Heart left ventricle (tissue), 16 donors: ENCODE measurements at regions not wholly inside any gene's neighbourhood (a gene's known extent, or its start where the extent isn't known, plus 50 kb on each side); places are given as distances from the start of the nearest gene placed in this dataset.

Source experiments
- ATAC-seq, 4 donors: fragments of 200-7000 bp; cut with Tn5 transposase; one replicate each; pipeline ENCODE4 v1.9.1; 2020 to 2022; ENCODE audit warnings: moderate library complexity in 4 of 4, mild to moderate bottlenecking in 3 of 4, moderate number of reproducible peaks in 1 of 4
- DNase-seq, 5 donors: peaks; one replicate each; pipeline ENCODE4 v3.0.0-alpha.2; 2020
- H3K27ac ChIP-seq, 12 donors: fragments of 200-600 bp; sonication (generic) in 4 of 12; one replicate each; pipeline versions ENCODE4 v1.5.0 to v1.8.0; 2016 to 2022; ENCODE audit warnings: mild to moderate bottlenecking in 2 of 12
- H3K27me3 ChIP-seq, 9 donors: fragments of 200-600 bp; sonication (generic) in 2 of 9; one replicate each; pipeline versions ENCODE4 v1.5.1 to v1.8.0; 2016 to 2022; ENCODE audit warnings: mild to moderate bottlenecking in 3 of 9
- H3K36me3 ChIP-seq, 9 donors: fragments of 200-600 bp; sonication (generic) in 2 of 9; one replicate each; pipeline versions ENCODE4 v1.5.0 to v1.8.0; 2018 to 2022; ENCODE audit warnings: mild to moderate bottlenecking in 2 of 9
- H3K4me1 ChIP-seq, 12 donors: fragments of 200-600 bp; sonication (generic) in 4 of 12; one replicate each; pipeline versions ENCODE4 v1.5.0 to v1.8.0; 2016 to 2022; ENCODE audit warnings: mild to moderate bottlenecking in 3 of 12
- H3K4me3 ChIP-seq, 12 donors: fragments of 200-600 bp; sonication (generic) in 4 of 12; one replicate each; pipeline versions ENCODE4 v1.5.0 to v1.8.0; 2017 to 2022; ENCODE audit warnings: mild to moderate bottlenecking in 9 of 12, moderate library complexity in 4 of 12
- H3K9me3 ChIP-seq, 12 donors: fragments of 200-600 bp; sonication (generic) in 4 of 12; one replicate each; pipeline versions ENCODE4 v1.5.0 to v1.8.0; 2016 to 2022; ENCODE audit warnings: mild to moderate bottlenecking in 1 of 12
- POLR2A ChIP-seq, 2 donors: fragments of 450-650 bp; IDR thresholded peaks; one replicate each; pipeline ENCODE4 v1.6.1; 2017; ENCODE audit warnings: antibody characterized with exemption in 2 of 2, mild to moderate bottlenecking in 2 of 2, moderate library complexity in 2 of 2
- WGBS, 4 donors: extraction: QIAGEN DNeasy Blood & Tissue Kit in 2 of 4; methylation state at CpG; one replicate each; pipeline versions ENCODE4 v1.1.5 to v1.1.7; 2013 to 2018; 5-methylcytosine and 5-hydroxymethylcytosine counted together
- intact Hi-C, 10 donors: fragments of 100-400 bp; cut with DNase I; formaldehyde crosslinking; loops; one replicate each; pipeline versions ENCODE4 v1.11.1 to v1.14.2; 2022
- TF ChIP-seq, protein P1 (sequence below), 12 donors: fragments of 200-600 bp; sonication (generic) in 4 of 12; IDR thresholded peaks; one replicate each; pipeline versions ENCODE4 v1.5.0 to v1.8.0; 2018 to 2022; ENCODE audit warnings: antibody characterized with exemption in 12 of 12, mild to moderate bottlenecking in 5 of 12
- donor health status: ischemic (EF 13 %, LVEDD 7.1; RV severe dilation, severe dysfunction).
- donor health status: healthy with polysubstance abuse.
- donor health status: DM: no; HTN: yes; CAD: no.
- donor health status: DM: no; HTN: no; CAD: no.
- donor health status: ischemic (EF 25% LVEDD 6.9; RV normal size, moderate dysfunction).
- donor health status: ischemic (EF 25% LVEDD 5.7; RV mildly dilated, moderate dysfunction).
- donor health status: healthy.
- donor health status: DM: yes; HTN: yes; CAD: no.
- donor health status: ischemic (EF 35%, LVEDD 5.7; RV mildly dilated, moderate dysfunction).
- donor health status: nonischemic (EF 11% LVEDD 7.7; RV severe dilation, severe dysfunction).
- donor health status: DM: yes; HTN: yes; CAD: no.
- donor health status: PGD.
- donor health status: ischemic (EF 29% LVEDD 5.4; RV normal size, mild dysfunction).
- donor health status: nonischemic (EF 23%, LVEDD 6.1; RV moderate dilation, normal function).

DNA sequence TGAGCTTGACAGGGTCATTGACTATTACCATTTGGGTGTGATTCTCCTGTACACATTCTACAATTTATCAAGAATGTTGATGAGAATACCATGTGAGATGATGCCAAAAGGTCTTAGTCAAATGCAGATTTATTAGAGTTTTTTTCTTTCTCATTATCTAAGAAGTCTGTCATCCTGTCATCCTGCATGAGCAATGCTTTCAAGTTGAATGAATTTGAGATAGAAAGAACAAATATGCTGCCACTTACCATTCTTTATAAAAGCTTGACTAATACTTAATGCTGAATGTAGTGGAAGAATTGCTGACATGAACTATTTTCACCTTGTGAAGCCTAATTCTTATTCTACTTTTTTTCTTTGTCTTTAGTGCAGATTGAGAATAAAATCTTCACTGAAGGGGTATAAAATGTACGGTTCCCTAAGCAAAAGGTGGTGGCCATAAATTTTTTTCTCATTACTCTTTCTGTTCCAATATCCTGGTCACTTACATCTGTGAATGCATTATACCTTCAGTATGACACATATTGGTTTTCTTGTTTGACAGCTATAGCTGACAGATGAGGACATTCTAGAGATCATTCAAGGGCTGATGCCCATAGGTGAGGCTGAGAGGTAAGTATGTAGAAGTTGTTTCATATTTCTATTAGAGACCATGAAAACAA, 1434.7 kb downstream of the SLITRK1 start:
- DNase-seq = no peak
- Histone ChIP-seq H3K27ac (no peak overlapping the region), H3K9me3 (peaks cover 0 to 13% (median 2%) of the 10 kb centered on the region in 12 donors), H3K4me3 (no peak overlapping the region), H3K27me3 (no peaks in the 10 kb centered on the region), H3K4me1 (no peaks in the 10 kb centered on the region), H3K36me3 (no peaks in the 10 kb centered on the region)
- TF ChIP-seq, protein P1, sequence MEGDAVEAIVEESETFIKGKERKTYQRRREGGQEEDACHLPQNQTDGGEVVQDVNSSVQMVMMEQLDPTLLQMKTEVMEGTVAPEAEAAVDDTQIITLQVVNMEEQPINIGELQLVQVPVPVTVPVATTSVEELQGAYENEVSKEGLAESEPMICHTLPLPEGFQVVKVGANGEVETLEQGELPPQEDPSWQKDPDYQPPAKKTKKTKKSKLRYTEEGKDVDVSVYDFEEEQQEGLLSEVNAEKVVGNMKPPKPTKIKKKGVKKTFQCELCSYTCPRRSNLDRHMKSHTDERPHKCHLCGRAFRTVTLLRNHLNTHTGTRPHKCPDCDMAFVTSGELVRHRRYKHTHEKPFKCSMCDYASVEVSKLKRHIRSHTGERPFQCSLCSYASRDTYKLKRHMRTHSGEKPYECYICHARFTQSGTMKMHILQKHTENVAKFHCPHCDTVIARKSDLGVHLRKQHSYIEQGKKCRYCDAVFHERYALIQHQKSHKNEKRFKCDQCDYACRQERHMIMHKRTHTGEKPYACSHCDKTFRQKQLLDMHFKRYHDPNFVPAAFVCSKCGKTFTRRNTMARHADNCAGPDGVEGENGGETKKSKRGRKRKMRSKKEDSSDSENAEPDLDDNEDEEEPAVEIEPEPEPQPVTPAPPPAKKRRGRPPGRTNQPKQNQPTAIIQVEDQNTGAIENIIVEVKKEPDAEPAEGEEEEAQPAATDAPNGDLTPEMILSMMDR (IDR thresholded peaks at IDR 0.05) = no peak
- no peak for TF ChIP-seq POLR2A (IDR thresholded peaks at IDR 0.05)
- whole genome bisulfite sequencing, 4 donors = 63 to 80% (median 75%) methylated on average over 1 of the region's 1 CpG
- intact Hi-C loops = no loop called here
- no peak for ATAC-seq

DNA sequence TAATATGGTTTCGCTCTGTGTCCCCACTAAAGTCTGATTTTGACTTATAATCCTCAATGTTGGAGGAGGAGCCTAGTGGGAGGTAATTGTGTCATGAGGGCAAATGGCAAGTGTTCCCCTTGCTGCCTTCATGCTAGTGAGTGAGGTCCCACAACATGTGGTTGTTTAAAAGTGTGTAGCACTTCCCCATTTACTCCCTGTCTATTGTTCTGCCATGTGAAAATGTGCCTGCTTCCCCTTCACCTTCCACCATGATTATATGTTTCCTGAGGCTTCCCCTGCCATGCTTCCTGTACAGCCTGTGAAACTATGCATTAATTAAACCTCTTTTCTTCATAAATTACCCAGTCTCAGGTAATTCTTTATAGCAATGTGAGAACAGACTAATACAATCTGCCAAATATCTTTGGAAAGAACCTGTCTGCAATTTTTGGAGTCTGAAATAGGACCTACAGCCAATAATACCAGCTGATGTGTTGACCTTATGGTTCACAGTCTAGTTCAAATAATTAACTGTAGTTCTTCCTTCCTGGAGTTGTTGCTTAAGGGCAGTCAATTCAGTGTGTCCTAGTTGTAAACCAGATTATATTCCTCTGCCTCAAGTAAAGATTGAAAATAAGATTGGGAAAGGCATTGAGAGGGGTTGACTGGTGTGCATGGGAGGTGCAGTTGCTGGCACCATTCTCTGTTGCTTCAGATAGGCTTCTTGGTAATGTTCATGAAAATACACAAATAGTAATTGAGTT, 1442.9 kb downstream of the SLITRK1 start:
- Histone ChIP-seq H3K9me3 (peaks cover 0 to 5% (median 0%) of the 10 kb centered on the region in 12 donors), H3K4me1 (no peaks in the 10 kb centered on the region), H3K36me3 (no peaks in the 10 kb centered on the region), H3K27ac (no peak overlapping the region), H3K4me3 (no peak overlapping the region), H3K27me3 (no peaks in the 10 kb centered on the region)
- intact Hi-C loops = no loop called here
- ATAC-seq (no peak), DNase-seq (no peak)
- WGBS, 4 donors = 0 to 52% (median 0%) methylated on average over 1 of the region's 1 CpG; no CpG with 5 or more reads in 1 of the 4 donors
- no peak for TF ChIP-seq POLR2A (IDR thresholded peaks at IDR 0.05)
- TF ChIP-seq, protein P1 (IDR thresholded peaks at IDR 0.05) = no peak

GRCh38 chr13:82438320-82438719, 1444.0 kb downstream of the SLITRK1 start:
- ATAC-seq = no peak
- no peak for DNase-seq
- H3K27ac ChIP-seq = no peak overlapping the region
- TF ChIP-seq POLR2A (IDR thresholded peaks at IDR 0.05) = no peak
- TF ChIP-seq, protein P1 (IDR thresholded peaks at IDR 0.05) = no peak
- H3K9me3 ChIP-seq = peaks cover 0 to 5% (median 0%) of the 10 kb centered on the region in 12 donors
- 11 to 44% (median 33%) methylated on average over 1 of the region's 1 CpG for WGBS, 4 donors
- no peaks in the 10 kb centered on the region for H3K4me1 ChIP-seq
- intact Hi-C loops = no loop called here
- no peak overlapping the region for H3K4me3 ChIP-seq
- H3K27me3 ChIP-seq = no peaks in the 10 kb centered on the region
- H3K36me3 ChIP-seq = no peaks in the 10 kb centered on the region

DNA sequence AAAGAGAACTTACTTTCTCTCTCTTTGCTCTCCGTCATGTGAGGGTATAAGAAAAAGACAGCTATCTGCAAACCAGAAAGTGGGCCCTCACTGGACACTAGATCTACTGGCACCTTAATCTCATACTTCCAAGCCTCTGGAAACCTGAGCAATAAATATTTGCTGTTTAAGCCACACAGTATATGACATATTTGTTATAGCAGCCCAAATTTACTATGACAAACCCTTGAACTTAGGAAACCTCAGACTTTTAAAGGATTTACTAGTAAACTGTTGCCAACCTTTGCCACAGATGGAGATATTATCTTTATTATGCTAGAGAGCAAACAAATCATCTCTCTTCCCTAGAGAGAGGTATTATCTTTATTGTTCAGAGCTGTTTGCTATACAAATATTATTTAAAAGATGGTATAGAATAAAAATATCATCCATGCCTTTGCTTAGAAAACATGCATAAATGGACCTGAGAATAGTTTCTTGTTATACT, 1446.1 kb downstream of the SLITRK1 start:
- TF ChIP-seq POLR2A (IDR thresholded peaks at IDR 0.05) = no peak
- TF ChIP-seq, protein P1 (IDR thresholded peaks at IDR 0.05) = no peak
- H3K36me3 ChIP-seq = no peaks in the 10 kb centered on the region
- ATAC-seq = no peak
- WGBS, 4 donors = 70 to 78% (median 76%) methylated on average over 1 of the region's 1 CpG
- intact Hi-C loops = no loop called here
- no peak overlapping the region for H3K27ac ChIP-seq
- H3K27me3 ChIP-seq = no peaks in the 10 kb centered on the region
- H3K9me3 ChIP-seq = peaks cover 0 to 5% (median 0%) of the 10 kb centered on the region in 12 donors
- H3K4me3 ChIP-seq = no peak overlapping the region
- no peak for DNase-seq
- H3K4me1 ChIP-seq = no peaks in the 10 kb centered on the region
